Upper lobe of left lung (tissue), 6 donors: ENCODE measurements at regions not wholly inside any gene's neighbourhood (a gene's known extent, or its start where the extent isn't known, plus 50 kb on each side); places are given as distances from the start of the nearest gene placed in this dataset.
"Not testable (repeated sequence)": the region's sequence is repeated elsewhere in the genome, so short reads cannot be mapped to it uniquely, and the experiment has no call there.

Experiments
- ATAC-seq, 2 donors: fragments of 200-7000 bp; cut with Tn5 transposase; one replicate each; pipeline ENCODE4 v1.9.1; 2022; ENCODE audit warnings: mild to moderate bottlenecking in 2 of 2, moderate library complexity in 2 of 2; ENCODE audit not compliant: low FRiP score in 2 of 2
- DNase-seq, 2 donors: peaks; one replicate each; pipeline ENCODE4 v3.0.0-alpha.2; 2019 to 2020
- H3K27ac ChIP-seq, 4 donors: fragments of 200-600 bp; sonication (generic); one replicate each; pipeline ENCODE4 v1.5.1; 2016 to 2019
- H3K27me3 ChIP-seq, 4 donors: fragments of 200-600 bp; sonication (generic); one replicate each; pipeline ENCODE4 v1.5.1; 2017 to 2019
- H3K36me3 ChIP-seq, 4 donors: fragments of 200-600 bp; sonication (generic); one replicate each; pipeline ENCODE4 v1.5.1; 2016 to 2019
- H3K4me1 ChIP-seq, 4 donors: fragments of 200-600 bp; sonication (generic); one replicate each; pipeline ENCODE4 v1.5.1; 2018 to 2019
- H3K4me3 ChIP-seq, 4 donors: fragments of 200-600 bp; sonication (generic); one replicate each; pipeline ENCODE4 v1.5.1; 2017 to 2019; ENCODE audit warnings: mild to moderate bottlenecking in 2 of 4, moderate library complexity in 1 of 4
- H3K9me3 ChIP-seq, 4 donors: fragments of 200-600 bp; sonication (generic); one replicate each; pipeline ENCODE4 v1.5.1; 2018 to 2019
- EP300 ChIP-seq, 4 donors: sonication (generic); formaldehyde crosslinking; IDR thresholded peaks; one replicate each; pipeline ENCODE4 v1.5.1; 2017; ENCODE audit warnings: antibody characterized with exemption in 4 of 4, control low read depth in 2 of 4
- POLR2A ChIP-seq, 4 donors: fragments of 450-650 bp; IDR thresholded peaks; one replicate each; pipeline ENCODE4 v1.5.1; 2016 to 2017; ENCODE audit warnings: antibody characterized with exemption in 4 of 4, mild to moderate bottlenecking in 2 of 4
- POLR2AphosphoS5 ChIP-seq, 2 donors: sonication (generic); formaldehyde crosslinking; IDR thresholded peaks; one replicate each; pipeline ENCODE4 v1.5.1; 2017; ENCODE audit warnings: antibody characterized with exemption in 2 of 2
- WGBS, 2 donors: methylation state at CpG; one replicate each; pipeline ENCODE4 v1.1.5; 2017 to 2018; 5-methylcytosine and 5-hydroxymethylcytosine counted together
- TF ChIP-seq, protein P1 (sequence below), 6 experiments: fragments of 450-650 bp in 4 of 6; fragments of 200-600 bp in 2 of 6; sonication (generic) in 2 of 6; IDR thresholded peaks; one replicate each; pipeline ENCODE4 v1.5.1; 2016 to 2019; ENCODE audit warnings: antibody characterized with exemption in 6 of 6
- donor health status: DM: no; HTN: no; CAD: no; lungs with moderate emphysema.
- donor health status: DM: no; HTN: yes; CAD: no; lungs with severe emphysema.

DNA sequence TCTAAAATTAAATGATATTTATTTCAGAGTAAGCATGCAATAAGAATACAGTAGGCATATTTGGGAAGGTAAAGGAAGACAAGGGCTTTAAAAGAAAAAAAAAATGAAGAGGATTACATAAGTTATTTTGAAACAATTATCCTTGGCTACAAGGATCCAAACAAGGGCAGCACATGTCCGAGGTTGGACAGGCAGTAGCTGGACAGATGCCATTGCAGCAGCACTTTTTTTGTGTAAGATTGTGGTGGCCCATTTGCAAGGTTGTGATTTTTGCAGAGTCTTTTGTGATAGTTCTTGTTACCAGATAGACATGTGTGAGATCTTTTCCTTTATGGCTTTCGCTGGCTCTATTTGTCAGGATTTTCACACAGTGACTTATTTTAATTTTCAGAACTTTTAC lies 89.4 kb upstream of the COG2 start:
- Histone ChIP-seq H3K27ac (no peak overlapping the region), H3K36me3 (no peaks in the 10 kb centered on the region), H3K27me3 (no peaks in the 10 kb centered on the region), H3K9me3 (no peaks in the 10 kb centered on the region), H3K4me1 (no peaks in the 10 kb centered on the region), H3K4me3 (no peak overlapping the region)
- DNase-seq: no peak
- ATAC-seq: no peak
- WGBS, 2 donors: 58 to 59% methylated on average over 2 of the region's 2 CpGs
- TF ChIP-seq POLR2A (IDR thresholded peaks at IDR 0.05) (no peak), EP300 (IDR thresholded peaks at IDR 0.05) (no peak), POLR2AphosphoS5 (IDR thresholded peaks at IDR 0.05) (no peak)
- TF ChIP-seq, protein P1, sequence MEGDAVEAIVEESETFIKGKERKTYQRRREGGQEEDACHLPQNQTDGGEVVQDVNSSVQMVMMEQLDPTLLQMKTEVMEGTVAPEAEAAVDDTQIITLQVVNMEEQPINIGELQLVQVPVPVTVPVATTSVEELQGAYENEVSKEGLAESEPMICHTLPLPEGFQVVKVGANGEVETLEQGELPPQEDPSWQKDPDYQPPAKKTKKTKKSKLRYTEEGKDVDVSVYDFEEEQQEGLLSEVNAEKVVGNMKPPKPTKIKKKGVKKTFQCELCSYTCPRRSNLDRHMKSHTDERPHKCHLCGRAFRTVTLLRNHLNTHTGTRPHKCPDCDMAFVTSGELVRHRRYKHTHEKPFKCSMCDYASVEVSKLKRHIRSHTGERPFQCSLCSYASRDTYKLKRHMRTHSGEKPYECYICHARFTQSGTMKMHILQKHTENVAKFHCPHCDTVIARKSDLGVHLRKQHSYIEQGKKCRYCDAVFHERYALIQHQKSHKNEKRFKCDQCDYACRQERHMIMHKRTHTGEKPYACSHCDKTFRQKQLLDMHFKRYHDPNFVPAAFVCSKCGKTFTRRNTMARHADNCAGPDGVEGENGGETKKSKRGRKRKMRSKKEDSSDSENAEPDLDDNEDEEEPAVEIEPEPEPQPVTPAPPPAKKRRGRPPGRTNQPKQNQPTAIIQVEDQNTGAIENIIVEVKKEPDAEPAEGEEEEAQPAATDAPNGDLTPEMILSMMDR (IDR thresholded peaks at IDR 0.05): no peak

DNA sequence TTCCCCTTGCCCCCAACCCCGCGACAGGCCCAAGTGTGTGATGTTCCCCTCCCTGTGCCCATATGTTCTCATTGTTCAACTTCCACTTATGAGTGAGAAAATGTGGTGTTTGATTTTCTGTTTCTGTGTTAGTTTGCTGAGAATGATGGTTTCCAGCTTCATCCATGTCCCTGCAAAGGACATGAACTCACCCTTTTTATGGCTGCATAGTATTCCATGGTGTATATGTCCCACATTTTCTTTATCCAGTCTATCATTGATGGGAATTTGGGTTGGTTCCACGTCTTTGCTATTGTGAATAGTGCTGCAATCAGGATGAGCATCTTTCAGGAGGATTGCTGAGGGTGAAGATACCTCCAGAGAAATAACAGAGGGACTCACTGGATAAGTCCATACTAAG lies 91.3 kb upstream of the COG2 start:
- not testable (repeated sequence) for H3K27ac ChIP-seq, H3K36me3 ChIP-seq, ATAC-seq, H3K4me1 ChIP-seq, H3K4me3 ChIP-seq, H3K27me3 ChIP-seq, DNase-seq, H3K9me3 ChIP-seq
- 72 to 78% methylated on average over 3 of the region's 3 CpGs for WGBS, 2 donors

DNA sequence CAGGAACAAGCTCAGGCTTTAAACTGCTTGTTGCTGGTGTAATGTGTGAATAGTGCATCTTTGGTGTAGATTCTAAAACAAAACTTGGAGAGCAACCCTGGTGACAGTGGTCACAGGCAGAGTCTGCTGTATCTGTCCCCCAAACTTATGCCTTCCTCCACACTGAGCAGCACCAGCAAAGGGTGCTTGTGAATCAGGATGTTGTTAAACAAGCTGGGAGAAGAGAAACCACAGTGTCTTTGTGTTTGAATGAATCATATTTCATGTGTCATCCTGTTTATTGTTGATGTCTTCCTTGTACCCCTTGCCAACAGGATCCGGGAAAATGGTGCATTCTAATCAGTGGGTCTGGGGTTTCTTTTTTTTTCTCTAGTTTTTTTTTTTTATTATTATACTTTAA lies 91.9 kb upstream of the COG2 start:
- H3K4me1 ChIP-seq: no peaks in the 10 kb centered on the region
- no peak for ATAC-seq
- TF ChIP-seq POLR2A (IDR thresholded peaks at IDR 0.05) (no peak), POLR2AphosphoS5 (IDR thresholded peaks at IDR 0.05) (no peak), EP300 (IDR thresholded peaks at IDR 0.05) (no peak)
- TF ChIP-seq, protein P1 (IDR thresholded peaks at IDR 0.05): no peak
- no peaks in the 10 kb centered on the region for H3K36me3 ChIP-seq
- WGBS, 2 donors: 42 to 72% methylated on average over 1 of the region's 1 CpG
- no peak overlapping the region for H3K27ac ChIP-seq
- no peak for DNase-seq
- no peaks in the 10 kb centered on the region for H3K27me3 ChIP-seq
- H3K9me3 ChIP-seq: no peaks in the 10 kb centered on the region
- H3K4me3 ChIP-seq: no peak overlapping the region

DNA sequence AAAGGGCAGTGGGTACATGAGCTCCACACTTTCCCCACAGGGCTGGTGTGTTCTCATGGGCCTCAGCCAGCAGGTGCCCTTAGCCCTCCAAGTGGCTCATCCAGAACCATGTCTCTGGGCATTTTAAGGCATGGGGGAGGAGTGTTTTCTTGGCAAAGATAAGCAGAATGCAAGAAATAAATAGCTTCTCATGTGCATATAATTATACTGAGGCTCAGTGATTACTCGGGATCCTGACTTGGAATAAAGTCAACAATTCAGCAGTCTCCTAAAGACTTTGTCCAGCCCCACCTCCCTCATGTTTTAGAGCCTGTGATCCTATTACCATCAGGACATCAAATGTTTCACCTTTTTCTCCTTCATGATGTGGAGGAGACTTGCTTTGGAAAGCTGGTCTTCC lies 92.7 kb upstream of the COG2 start:
- Histone ChIP-seq H3K4me3 (no peak overlapping the region), H3K27me3 (no peaks in the 10 kb centered on the region), H3K4me1 (no peaks in the 10 kb centered on the region), H3K9me3 (no peaks in the 10 kb centered on the region), H3K27ac (no peak overlapping the region), H3K36me3 (no peaks in the 10 kb centered on the region)
- WGBS, 2 donors: 47 to 64% methylated on average over 1 of the region's 1 CpG
- DNase-seq: no peak
- TF ChIP-seq, protein P1 (IDR thresholded peaks at IDR 0.05): no peak
- no peak for TF ChIP-seq POLR2AphosphoS5 (IDR thresholded peaks at IDR 0.05)
- TF ChIP-seq POLR2A (IDR thresholded peaks at IDR 0.05): no peak
- TF ChIP-seq EP300 (IDR thresholded peaks at IDR 0.05): no peak
- ATAC-seq: no peak

DNA sequence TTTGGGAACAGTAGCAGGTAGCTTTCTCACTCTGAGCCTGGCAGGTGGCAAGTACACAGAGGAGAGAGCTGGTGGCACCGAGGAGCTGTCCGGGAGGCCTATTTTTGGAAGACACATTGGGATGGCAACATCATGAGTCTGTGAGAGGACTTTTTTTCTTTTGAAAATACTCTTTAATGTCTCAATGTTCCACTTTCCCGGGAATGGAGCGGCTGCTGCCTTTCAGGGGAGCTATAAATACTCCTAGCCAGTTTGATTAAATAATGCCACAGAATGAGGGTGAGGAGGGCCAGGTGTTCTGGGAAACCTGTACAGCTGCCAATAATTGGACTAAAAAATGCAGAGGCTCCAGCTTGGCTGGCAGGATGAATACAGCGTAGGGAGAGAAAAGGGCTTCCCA lies 93.3 kb upstream of the COG2 start:
- Histone ChIP-seq H3K4me1 (no peaks in the 10 kb centered on the region), H3K9me3 (no peaks in the 10 kb centered on the region), H3K4me3 (no peak overlapping the region), H3K27ac (no peak overlapping the region), H3K36me3 (no peaks in the 10 kb centered on the region), H3K27me3 (no peaks in the 10 kb centered on the region)
- no peak for TF ChIP-seq POLR2AphosphoS5 (IDR thresholded peaks at IDR 0.05)
- no peak for TF ChIP-seq POLR2A (IDR thresholded peaks at IDR 0.05)
- DNase-seq (no peak), ATAC-seq (no peak)
- WGBS, 2 donors: 73 to 80% methylated on average over 5 of the region's 5 CpGs

DNA sequence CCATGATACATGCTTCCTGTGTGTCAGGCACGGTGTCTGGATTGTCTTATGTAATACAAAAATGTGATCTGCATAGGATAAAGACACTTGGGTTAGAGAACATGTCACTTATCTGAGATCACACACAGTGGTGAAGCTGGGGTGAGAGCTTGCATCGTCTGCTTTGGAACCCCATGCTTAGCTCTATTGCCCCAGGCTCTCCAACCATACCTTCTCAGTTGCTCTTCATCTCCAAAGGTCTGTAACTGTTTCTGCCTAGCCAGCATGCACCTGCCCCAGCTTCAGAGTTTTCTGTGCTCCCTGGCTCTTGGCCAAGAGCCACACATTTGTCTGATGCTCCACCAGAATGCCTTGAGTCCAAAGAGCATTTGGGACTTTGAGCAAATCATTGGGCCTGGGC lies 93.9 kb upstream of the COG2 start:
- H3K27me3 ChIP-seq: no peaks in the 10 kb centered on the region
- no peak overlapping the region for H3K4me3 ChIP-seq
- no peak for ATAC-seq
- no peak overlapping the region for H3K27ac ChIP-seq
- no peaks in the 10 kb centered on the region for H3K4me1 ChIP-seq
- H3K36me3 ChIP-seq: no peaks in the 10 kb centered on the region
- H3K9me3 ChIP-seq: no peaks in the 10 kb centered on the region
- TF ChIP-seq POLR2A (IDR thresholded peaks at IDR 0.05): no peak
- TF ChIP-seq, protein P1 (IDR thresholded peaks at IDR 0.05): no peak
- 42 to 63% methylated on average over 2 of the region's 2 CpGs for WGBS, 2 donors
- no peak for DNase-seq
